Erythroblast (primary cell): ENCODE measurements at regions not wholly inside any gene's neighbourhood (a gene's known extent, or its start where the extent isn't known, plus 50 kb on each side); places are given as distances from the start of the nearest gene placed in this dataset.

ENCODE experiments used
- DNase-seq, 2 experiments: peaks; one replicate each; lab custom pipeline; 2025; lab: John Stamatoyannopoulos, UW
- GATA1 ChIP-seq: IDR thresholded peaks from 2 replicates; pipeline ENCODE4 v1.6.1; 2011; ENCODE audit warnings: low read depth, mild to moderate bottlenecking, control low read depth, low read length, moderate library complexity
- POLR2A ChIP-seq: IDR thresholded peaks from 2 replicates; pipeline ENCODE4 v1.6.1; 2011; ENCODE audit warnings: mild to moderate bottlenecking, low read length

- no peak for TF ChIP-seq POLR2A
- no peak for TF ChIP-seq GATA1
- DNase-seq = no peak
These were observed 83.8 kb upstream of the DPH6 start for GRCh38 chr15:35629766-35630165.

GRCh38 chr15:35630532-35630931 is 84.6 kb upstream of the DPH6 start:
- DNase-seq = peak in 1 of 2 experiments; percentile 47
- TF ChIP-seq GATA1 = no peak

GRCh38 chr15:35630985-35631384 is 85.0 kb upstream of the DPH6 start:
- TF ChIP-seq POLR2A (no peak), GATA1 (no peak)
- DNase-seq = no peak

- no peak for DNase-seq
- TF ChIP-seq GATA1 (no peak), POLR2A (no peak)
These were observed 87.7 kb upstream of the DPH6 start for GRCh38 chr15:35633677-35634076.

GRCh38 chr15:35646790-35647189 is 100.8 kb upstream of the DPH6 start:
- TF ChIP-seq GATA1 = no peak
- TF ChIP-seq POLR2A = no peak
- no peak for DNase-seq

GRCh38 chr15:35647303-35647702 is 101.3 kb upstream of the DPH6 start:
- TF ChIP-seq POLR2A (no peak), GATA1 (no peak)
- no peak for DNase-seq

- no peak for DNase-seq
These were observed 103.0 kb upstream of the DPH6 start for GRCh38 chr15:35648941-35649340.

GRCh38 chr15:35649575-35649974 is 103.6 kb upstream of the DPH6 start:
- TF ChIP-seq GATA1 = no peak
- TF ChIP-seq POLR2A = no peak
- DNase-seq = no peak

More at GRCh38 chr15:35648941-35649340, 103.0 kb upstream of the DPH6 start:
- no peak for TF ChIP-seq GATA1
- no peak for TF ChIP-seq POLR2A

GRCh38 chr15:35654332-35654731 is 108.4 kb upstream of the DPH6 start:
- TF ChIP-seq GATA1 (no peak), POLR2A (no peak)
- no peak for DNase-seq

GRCh38 chr15:35657679-35658311 is 111.8 kb upstream of the DPH6 start:
- TF ChIP-seq POLR2A = no peak
- no peak for TF ChIP-seq GATA1
- no peak for DNase-seq

GRCh38 chr15:35663956-35664355 is 118.0 kb upstream of the DPH6 start:
- no peak for DNase-seq

GRCh38 chr15:35665896-35666536 is 120.1 kb upstream of the DPH6 start:
- no peak for DNase-seq
- TF ChIP-seq GATA1 (no peak), POLR2A (no peak)

More at GRCh38 chr15:35663956-35664355, 118.0 kb upstream of the DPH6 start:
- TF ChIP-seq GATA1 = no peak
- TF ChIP-seq POLR2A = no peak

- TF ChIP-seq GATA1 (no peak), POLR2A (no peak)
- DNase-seq = peak; percentile 77 to 79
These were observed 121.9 kb upstream of the DPH6 start for GRCh38 chr15:35667908-35668307.

- DNase-seq = no peak
- TF ChIP-seq POLR2A = no peak
- no peak for TF ChIP-seq GATA1
These were observed 123.1 kb upstream of the DPH6 start for GRCh38 chr15:35669021-35669420.

- peak; percentile 8 to 62 for DNase-seq
- TF ChIP-seq GATA1 (no peak), POLR2A (no peak)
These were observed 123.6 kb upstream of the DPH6 start for GRCh38 chr15:35669432-35670045.
